ENCODE measurements at regions not wholly inside any gene's neighbourhood (a gene's known extent, or its start where the extent isn't known, plus 50 kb on each side); places are given as distances from the start of the nearest gene placed in this dataset.

- TF ChIP-seq CTCF (IDR thresholded peaks at IDR 0.05; ENCODE audit: low read length), result no peak
- TF ChIP-seq EZH2phosphoT487 (IDR thresholded peaks at IDR 0.05; ENCODE audit: low read length), result peak; percentile 66; the same call in 1 of the 2 replicates
These were observed 173.4 kb upstream of the RUNX1 start for GRCh38 chr21:35222541-35222941.
